GM12878 (cell line): ENCODE measurements at regions not wholly inside any gene's neighbourhood (a gene's known extent, or its start where the extent isn't known, plus 50 kb on each side); places are given as distances from the start of the nearest gene placed in this dataset.
A peak's percentile ranks its signal among the peaks of the same experiment; 100 is the strongest.
"Not testable (repeated sequence)": the region's sequence is repeated elsewhere in the genome, so short reads cannot be mapped to it uniquely, and the experiment has no call there.

Source experiments
- ATAC-seq: fragments of 200-7000 bp; cut with Tn5 transposase; 3 replicates; pipeline ENCODE4 v1.9.1; 2020; ENCODE audit warnings: mild to moderate bottlenecking, moderate library complexity
- BruUV-seq: library from RNA; stranded (reverse); fragments of 400-500 nt; replicated peaks from 2 replicates; lab custom pipeline; 2021; lab: Mats Ljungman, UMichigan
- CTCF ChIA-PET: fragments of 300-600 bp; sonication (Branson Sonifier 250); formaldehyde crosslinking; extraction: SDS; loops from one replicate; lab custom pipeline; 2021; ENCODE audit warnings: inconsistent platforms; lab: Yijun Ruan, JAX
- POLR2A ChIA-PET: fragments of 350-600 bp; formaldehyde crosslinking; extraction: SDS; loops from one replicate; lab custom pipeline; 2021; ENCODE audit warnings: inconsistent platforms; lab: Charles Lee
- RAD21 ChIA-PET: fragments of 300-600 bp; sonication (Branson Sonifier 250); formaldehyde crosslinking; loops from one replicate; lab custom pipeline; 2023; ENCODE audit warnings: antibody characterized with exemption; ENCODE audit not compliant: unreplicated experiment; lab: Charles Lee
- SMC1A ChIA-PET: fragments of 300-600 bp; sonication (Branson Sonifier 250); formaldehyde crosslinking; loops from one replicate; lab custom pipeline; 2023; ENCODE audit not compliant: unreplicated experiment, uncharacterized antibody; lab: Charles Lee
- DNase-seq: peaks from one replicate; pipeline ENCODE4 v3.0.0-alpha.2; 2011; ENCODE audit warnings: low read depth, low spot score
- FAIRE-seq: peaks from 3 replicates; lab custom pipeline; 2011; peaks lifted over from hg19 to GRCh38; lab: Jason Lieb, UNC
- H2AFZ ChIP-seq: 2 replicates; pipeline ENCODE4 v1.6.0; 2011; ENCODE audit warnings: low read depth, low read length, control low read depth; ENCODE audit not compliant: control insufficient read depth
- H3K27ac ChIP-seq: 2 replicates; pipeline ENCODE4 v1.5.1; 2011; ENCODE audit warnings: control low read depth; ENCODE audit not compliant: control insufficient read depth, insufficient read depth
- H3K27me3 ChIP-seq, 2 experiments: replicated peaks in 1 of 2; 2 replicates each; pipeline versions ENCODE4 v1.6.0 to v1.6.1; 2011; ENCODE audit warnings: low read length in 1 of 2; ENCODE audit not compliant: control insufficient read depth in 2 of 2, insufficient read depth in 2 of 2
- H3K36me3 ChIP-seq, 2 experiments: 2 replicates each; pipeline ENCODE4 v1.5.1; 2011; ENCODE audit warnings: low read length in 1 of 2; ENCODE audit not compliant: control insufficient read depth in 2 of 2, insufficient read depth in 2 of 2
- H3K4me1 ChIP-seq: 2 replicates; pipeline ENCODE4 v1.6.1; 2011; ENCODE audit warnings: mild to moderate bottlenecking, low read length, moderate library complexity, mixed read lengths; ENCODE audit not compliant: control insufficient read depth, insufficient read depth
- H3K4me2 ChIP-seq: 2 replicates; pipeline ENCODE4 v1.6.0; 2011; ENCODE audit warnings: control low read depth; ENCODE audit not compliant: control insufficient read depth, insufficient read depth
- H3K4me3 ChIP-seq: fragments of 200-600 bp; sonication (generic); 2 replicates; pipeline ENCODE4 v1.5.1; 2016
- H3K79me2 ChIP-seq: 2 replicates; pipeline ENCODE4 v1.6.0; 2011; ENCODE audit warnings: low read length; ENCODE audit not compliant: control insufficient read depth, insufficient read depth
- H3K9ac ChIP-seq: 2 replicates; pipeline ENCODE4 v1.8.0; 2011; ENCODE audit warnings: low read length, control low read depth, mixed read lengths; ENCODE audit not compliant: control insufficient read depth, insufficient read depth
- H3K9me3 ChIP-seq: replicated peaks from 3 replicates; pipeline ENCODE4 v1.5.1; 2011; ENCODE audit warnings: mild to moderate bottlenecking, low read length; ENCODE audit not compliant: control insufficient read depth, insufficient read depth
- H4K20me1 ChIP-seq: 2 replicates; pipeline ENCODE4 v1.6.0; 2011; ENCODE audit not compliant: control insufficient read depth, insufficient read depth
- ZBTB40 ChIP-seq: fragments of 450-650 bp; IDR thresholded peaks from 2 replicates; pipeline ENCODE4 v1.6.1; 2016; ENCODE audit warnings: mild to moderate bottlenecking, moderate library complexity, borderline replicate concordance
- WGBS: methylation state at CpG from one replicate; pipeline ENCODE4 v1.1.6; 2016; ENCODE audit warnings: low lambda C conversion rate; ENCODE audit not compliant: insufficient replicate concordance, insufficient coverage; ENCODE audit errors: missing lambda C conversion rate; 5-methylcytosine and 5-hydroxymethylcytosine counted together
- in situ Hi-C: fragments of 300-500 bp; cut with MboI; formaldehyde crosslinking; loops from 9 replicates; pipeline ENCODE4 v1.14.3; 2018; ENCODE audit warnings: mixed read lengths
- intact Hi-C: fragments of 100-400 bp; cut with micrococcal nuclease; formaldehyde crosslinking; loops from one replicate; pipeline ENCODE4 v1.14.2; 2022; ENCODE audit not compliant: unreplicated experiment

DNA sequence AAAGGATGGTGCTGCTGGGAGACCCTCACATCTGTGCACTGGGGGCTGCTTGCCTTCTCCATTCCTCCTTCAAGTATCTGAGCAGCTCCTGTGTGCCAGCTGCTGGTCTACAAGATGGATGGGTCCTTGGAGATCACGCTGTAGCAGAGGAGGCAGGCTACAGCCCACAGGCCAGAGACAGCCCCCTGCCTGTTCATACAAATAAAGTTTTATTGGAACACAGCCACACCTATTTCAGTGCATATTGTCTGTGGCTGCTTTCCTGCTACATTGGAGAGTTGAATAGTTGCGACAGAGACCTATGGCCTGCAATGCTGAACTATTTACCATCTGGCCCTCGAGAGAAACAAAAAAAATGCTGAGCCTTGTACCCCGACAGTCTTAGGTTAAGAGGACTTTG, 149.8 kb upstream of the EEF2KMT start:
- ATAC-seq, SMC1A ChIA-PET, RAD21 ChIA-PET, CTCF ChIA-PET, intact Hi-C loops, POLR2A ChIA-PET, H3K27ac ChIP-seq, H3K27me3 ChIP-seq, H3K79me2 ChIP-seq, H3K4me3 ChIP-seq, H3K9me3 ChIP-seq, H2AFZ ChIP-seq, H4K20me1 ChIP-seq, FAIRE-seq, DNase-seq, H3K9ac ChIP-seq, BruUV-seq, H3K36me3 ChIP-seq, in situ Hi-C loops, H3K4me2 ChIP-seq, H3K4me1 ChIP-seq: not testable (repeated sequence)
- TF ChIP-seq ZBTB40, result peak; percentile 75; the same call in 1 of the 2 replicates
- 22% methylated on average over 4 of the region's 4 CpGs for WGBS

GRCh38 chr16:5240278-5240626, 142.7 kb upstream of the EEF2KMT start:
- H3K4me3 ChIP-seq, intact Hi-C loops, H3K27ac ChIP-seq, H3K36me3 ChIP-seq, H3K4me1 ChIP-seq, BruUV-seq, ATAC-seq, H3K27me3 ChIP-seq, DNase-seq, SMC1A ChIA-PET, POLR2A ChIA-PET, H3K79me2 ChIP-seq, in situ Hi-C loops, H2AFZ ChIP-seq, H3K4me2 ChIP-seq, H3K9me3 ChIP-seq, H4K20me1 ChIP-seq, H3K9ac ChIP-seq, FAIRE-seq: not testable (repeated sequence)
- ChIA-PET CTCF (interaction anchor here (1.0 to 2.1 kb wide), 2 partner anchors 249 to 375 kb away, joined by 3 to 9 read pairs; no protein-coding TSS in a partner anchor), RAD21 (interaction anchor here (2.7 kb wide), 1 partner anchor 376 kb away, joined by 7 read pairs; no protein-coding TSS in a partner anchor)
- WGBS, result 13% methylated on average over 7 of the region's 18 CpGs
